ENCODE measurements at regions not wholly inside any gene's neighbourhood (a gene's known extent, or its start where the extent isn't known, plus 50 kb on each side); places are given as distances from the start of the nearest gene placed in this dataset.

- ChIA-PET CTCF (ENCODE audit: low intra/inter-chr PET ratio) (no interaction called here), POLR2A (no interaction called here)
- no peak overlapping the region for H3K4me2 ChIP-seq (ENCODE audit: insufficient read depth, low read length)
- BruUV-seq (replicated peaks) = no TSS peak
- no peak overlapping the region for H2AFZ ChIP-seq (ENCODE audit: low read depth, low read length)
- H3K79me2 ChIP-seq (ENCODE audit: control insufficient read depth, insufficient read depth, low read length) = no peaks in the 10 kb centered on the region
- H3K9me3 ChIP-seq (replicated peaks; ENCODE audit: control insufficient read depth, insufficient read depth, low read depth, low read length) = no peaks in the 10 kb centered on the region
- H3K27ac ChIP-seq (ENCODE audit: extremely low read depth, low read depth, low read length) = no peak overlapping the region
- no peaks in the 10 kb centered on the region for H3K9me1 ChIP-seq (ENCODE audit: control insufficient read depth, insufficient read depth, low read length)
- intact Hi-C loops (cut with micrococcal nuclease) = no loop called here
- FAIRE-seq = no peak
- no peak overlapping the region for H3K4me3 ChIP-seq
- no peaks in the 10 kb centered on the region for H3K36me3 ChIP-seq (ENCODE audit: control insufficient read depth, insufficient read depth, low read length)
- in situ Hi-C loops (cut with MboI) = no loop called here
- ATAC-seq = peak; percentile 54
- DNase-seq (ENCODE audit: extremely low read depth in 1 of 4, low spot score in 3 of 4) = peak in 1 of 4 experiments; percentile 11
- H3K4me1 ChIP-seq (replicated peaks in 1 of 2; ENCODE audit: control insufficient read depth in 2 of 2, insufficient read depth in 2 of 2, low read length in 2 of 2) = no peaks in the 10 kb centered on the region; a peak in 1 of 5 replicates
- TF ChIP-seq EWSR1 (IDR thresholded peaks at IDR 0.05; ENCODE audit: borderline replicate concordance, low read depth, partially characterized antibody) = no peak
- TF ChIP-seq TAF15 (IDR thresholded peaks at IDR 0.05; ENCODE audit: low read depth, low read length) = no peak
- TF ChIP-seq ARID2 (IDR thresholded peaks at IDR 0.05) = no peak
- peak; percentile 49 for TF ChIP-seq PKNOX1 (IDR thresholded peaks at IDR 0.05)
- WGBS (ENCODE audit: insufficient coverage, low coverage, missing lambda C conversion rate) = 1% methylated on average over 5 of the region's 5 CpGs
- no peak overlapping the region for H3K9ac ChIP-seq (ENCODE audit: insufficient read depth in 1 of 2, low read depth in 2 of 2, low read length in 2 of 2)
- H4K20me1 ChIP-seq (replicated peaks; ENCODE audit: control insufficient read depth, insufficient read depth, low read length) = no peaks in the 10 kb centered on the region
- H3K27me3 ChIP-seq (ENCODE audit: control insufficient read depth in 2 of 2, insufficient read depth in 2 of 2, low read length in 2 of 2) = no peaks in the 10 kb centered on the region
Measured at GRCh38 chr15:96670389-96670788, 339.9 kb downstream of the NR2F2 start.

GRCh38 chr15:96672629-96673028, 342.1 kb downstream of the NR2F2 start:
- FAIRE-seq = no peak
- no peak for ATAC-seq
- DNase-seq (ENCODE audit: extremely low read depth in 1 of 4, low spot score in 3 of 4) = no peak
- ChIA-PET CTCF (ENCODE audit: low intra/inter-chr PET ratio) (no interaction called here), POLR2A (no interaction called here)
- no peak overlapping the region for H3K9ac ChIP-seq (ENCODE audit: insufficient read depth in 1 of 2, low read depth in 2 of 2, low read length in 2 of 2)
- no peaks in the 10 kb centered on the region for H3K36me3 ChIP-seq (ENCODE audit: control insufficient read depth, insufficient read depth, low read length)
- no peaks in the 10 kb centered on the region for H4K20me1 ChIP-seq (replicated peaks; ENCODE audit: control insufficient read depth, insufficient read depth, low read length)
- H3K79me2 ChIP-seq (ENCODE audit: control insufficient read depth, insufficient read depth, low read length) = no peaks in the 10 kb centered on the region
- no peaks in the 10 kb centered on the region for H3K9me3 ChIP-seq (replicated peaks; ENCODE audit: control insufficient read depth, insufficient read depth, low read depth, low read length)
- in situ Hi-C loops (cut with MboI) (no loop called here), intact Hi-C loops (cut with micrococcal nuclease) (no loop called here)
- H3K27ac ChIP-seq (ENCODE audit: extremely low read depth, low read depth, low read length) = no peak overlapping the region
- H3K4me3 ChIP-seq = no peak overlapping the region
- H3K27me3 ChIP-seq (ENCODE audit: control insufficient read depth in 2 of 2, insufficient read depth in 2 of 2, low read length in 2 of 2) = no peaks in the 10 kb centered on the region
- WGBS (ENCODE audit: insufficient coverage, low coverage, missing lambda C conversion rate) = 0% methylated on average over 4 of the region's 4 CpGs
- H3K4me1 ChIP-seq (replicated peaks in 1 of 2; ENCODE audit: control insufficient read depth in 2 of 2, insufficient read depth in 2 of 2, low read length in 2 of 2) = no peaks in the 10 kb centered on the region; a peak in 1 of 5 replicates
- no peak overlapping the region for H2AFZ ChIP-seq (ENCODE audit: low read depth, low read length)
- no peaks in the 10 kb centered on the region for H3K9me1 ChIP-seq (ENCODE audit: control insufficient read depth, insufficient read depth, low read length)
- H3K4me2 ChIP-seq (ENCODE audit: insufficient read depth, low read length) = no peak overlapping the region
- BruUV-seq (replicated peaks) = no TSS peak
- no peak for TF ChIP-seq AFF4 (CRISPR knock-in tag; IDR thresholded peaks at IDR 0.05)
- TF ChIP-seq ZBTB1 (CRISPR knock-in tag; IDR thresholded peaks at IDR 0.05; ENCODE audit: borderline replicate concordance, low read depth) = no peak
- no peak for TF ChIP-seq THRAP3 (IDR thresholded peaks at IDR 0.05; ENCODE audit: borderline replicate concordance)
- TF ChIP-seq MEF2A (IDR thresholded peaks at IDR 0.05; ENCODE audit: control insufficient read depth, low read depth, low read length) = no peak
- no peak for TF ChIP-seq HNRNPK (IDR thresholded peaks at IDR 0.05; ENCODE audit: low read depth, low read length, poor library complexity, severe bottlenecking)
- no peak for TF ChIP-seq ZNF644 (tag; IDR thresholded peaks at IDR 0.05; ENCODE audit: low read depth)
- TF ChIP-seq ZNF347 (CRISPR knock-in tag; IDR thresholded peaks at IDR 0.05; ENCODE audit: low read depth) = no peak

All from K562 (cell line).